ENCODE measurements at regions not wholly inside any gene's neighbourhood (a gene's known extent, or its start where the extent isn't known, plus 50 kb on each side); places are given as distances from the start of the nearest gene placed in this dataset.

DNA sequence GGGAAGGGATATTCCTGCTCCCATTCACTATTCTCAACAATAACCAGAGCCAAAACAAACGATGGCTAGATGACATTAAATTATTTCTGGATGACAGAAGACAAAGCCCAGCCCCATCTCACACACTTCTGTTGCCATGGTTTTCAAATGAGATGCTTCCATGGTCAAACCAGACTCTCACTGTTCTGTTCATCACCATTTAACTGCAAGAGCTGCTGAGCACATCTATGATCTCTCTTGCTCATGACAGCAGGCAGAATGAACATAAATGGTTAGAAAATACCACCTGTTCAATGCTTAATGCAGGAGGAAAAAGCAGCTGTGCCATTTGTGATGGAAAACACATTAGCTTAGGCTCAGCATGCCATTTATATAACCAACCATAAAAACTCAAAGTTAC, 758.6 kb upstream of the ZWINT start:
- no peaks in the 10 kb centered on the region for H3K9me3 ChIP-seq
- no peak overlapping the region for H3K9ac ChIP-seq (ENCODE audit: low read depth in 2 of 2, low read length in 2 of 2)
- H3K4me3 ChIP-seq = no peak overlapping the region
- no peaks in the 10 kb centered on the region for H3K4me1 ChIP-seq
- no peak for TF ChIP-seq CTCF (IDR thresholded peaks at IDR 0.05)
- no peak for DNase-seq
- H3K36me3 ChIP-seq = no peaks in the 10 kb centered on the region
- intact Hi-C loops (cut with DNase I) = no loop called here
- no peak overlapping the region for H3K27ac ChIP-seq
- H3K27me3 ChIP-seq = no peaks in the 10 kb centered on the region

DNA sequence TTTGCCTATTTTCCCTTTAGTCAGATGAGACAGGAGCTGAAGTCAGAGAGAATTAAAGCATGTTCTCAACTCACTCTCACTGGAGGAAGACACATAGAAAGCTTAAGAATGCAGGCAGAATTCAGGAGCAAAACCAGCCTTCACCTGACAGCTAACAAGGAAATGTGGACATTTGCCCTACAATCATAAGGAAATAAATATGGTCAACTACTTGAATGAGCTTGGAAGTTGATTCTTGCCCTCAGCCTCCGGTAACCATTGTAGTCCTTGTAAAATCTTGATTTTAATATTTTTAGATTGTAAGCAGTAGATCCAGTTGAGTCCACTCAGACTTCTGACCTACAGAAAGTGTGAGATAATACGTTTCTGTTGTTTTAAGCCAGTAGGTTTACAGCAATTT, 752.5 kb upstream of the ZWINT start:
- H3K27ac ChIP-seq = no peak overlapping the region
- no peaks in the 10 kb centered on the region for H3K36me3 ChIP-seq
- no peak overlapping the region for H3K9ac ChIP-seq (ENCODE audit: low read depth in 2 of 2, low read length in 2 of 2)
- intact Hi-C loops (cut with DNase I) = no loop called here
- no peak overlapping the region for H3K4me3 ChIP-seq
- TF ChIP-seq CTCF (IDR thresholded peaks at IDR 0.05) = no peak
- DNase-seq = no peak
- no peaks in the 10 kb centered on the region for H3K4me1 ChIP-seq
- no peaks in the 10 kb centered on the region for H3K9me3 ChIP-seq
- H3K27me3 ChIP-seq = no peaks in the 10 kb centered on the region

- intact Hi-C loops (cut with DNase I) = no loop called here
- no peak for TF ChIP-seq CTCF (IDR thresholded peaks at IDR 0.05)
Observed at GRCh38 chr10:57102236-57102635, 741.2 kb upstream of the ZWINT start.

GRCh38 chr10:57098146-57098545, 737.1 kb upstream of the ZWINT start:
- no peak overlapping the region for H3K27ac ChIP-seq
- H3K27me3 ChIP-seq = no peaks in the 10 kb centered on the region
- no peak overlapping the region for H3K9ac ChIP-seq (ENCODE audit: low read depth in 2 of 2, low read length in 2 of 2)
- H3K9me3 ChIP-seq = no peaks in the 10 kb centered on the region
- TF ChIP-seq CTCF (IDR thresholded peaks at IDR 0.05) = no peak
- H3K4me1 ChIP-seq = no peaks in the 10 kb centered on the region
- DNase-seq = no peak
- H3K36me3 ChIP-seq = no peaks in the 10 kb centered on the region
- intact Hi-C loops (cut with DNase I) = no loop called here
- H3K4me3 ChIP-seq = no peak overlapping the region

More at GRCh38 chr10:57102236-57102635, 741.2 kb upstream of the ZWINT start:
- no peaks in the 10 kb centered on the region for H3K36me3 ChIP-seq
- no peaks in the 10 kb centered on the region for H3K27me3 ChIP-seq
- H3K4me1 ChIP-seq = no peaks in the 10 kb centered on the region
- no peaks in the 10 kb centered on the region for H3K9me3 ChIP-seq
- DNase-seq = no peak
- no peak overlapping the region for H3K4me3 ChIP-seq
- no peak overlapping the region for H3K27ac ChIP-seq
- no peak overlapping the region for H3K9ac ChIP-seq (ENCODE audit: low read depth in 2 of 2, low read length in 2 of 2)

- Histone ChIP-seq H3K4me1 (no peaks in the 10 kb centered on the region), H3K27me3 (no peaks in the 10 kb centered on the region), H3K9me3 (no peaks in the 10 kb centered on the region), H3K9ac (ENCODE audit: low read depth in 2 of 2, low read length in 2 of 2) (no peak overlapping the region), H3K27ac (no peak overlapping the region), H3K36me3 (no peaks in the 10 kb centered on the region), H3K4me3 (no peak overlapping the region)
- intact Hi-C loops (cut with DNase I) = no loop called here
- DNase-seq = no peak
- TF ChIP-seq CTCF (IDR thresholded peaks at IDR 0.05) = no peak
Observed at GRCh38 chr10:57096044-57096443, 735.0 kb upstream of the ZWINT start.

DNA sequence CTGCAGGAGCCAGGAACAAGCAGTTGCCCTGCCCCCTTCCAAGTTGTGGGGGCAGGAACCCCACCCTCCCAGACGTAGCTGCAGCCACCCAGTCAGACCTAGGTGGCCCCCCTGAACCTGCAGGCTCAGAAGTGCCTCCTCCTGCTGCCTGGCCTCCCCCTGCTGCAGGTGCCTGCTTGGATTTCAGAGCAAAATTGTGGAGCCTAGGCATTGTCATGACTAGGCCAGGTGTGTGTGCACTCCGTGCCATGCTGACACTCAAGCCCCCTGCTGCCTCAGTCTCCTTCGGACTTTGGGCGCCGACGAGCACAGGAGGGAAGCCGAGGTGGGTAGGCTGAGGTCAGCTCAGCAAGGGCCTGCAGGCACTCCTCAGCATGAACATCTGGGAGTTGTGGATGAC, 733.9 kb upstream of the ZWINT start:
- Histone ChIP-seq H3K27ac (no peak overlapping the region), H3K9me3 (no peaks in the 10 kb centered on the region), H3K27me3 (no peaks in the 10 kb centered on the region), H3K9ac (ENCODE audit: low read depth in 2 of 2, low read length in 2 of 2) (no peak overlapping the region), H3K4me3 (no peak overlapping the region), H3K4me1 (no peaks in the 10 kb centered on the region), H3K36me3 (no peaks in the 10 kb centered on the region)
- no peak for TF ChIP-seq CTCF (IDR thresholded peaks at IDR 0.05)
- no peak for DNase-seq
- intact Hi-C loops (cut with DNase I) = no loop called here
